SU-DHL-6 (cell line): ENCODE measurements at regions not wholly inside any gene's neighbourhood (a gene's known extent, or its start where the extent isn't known, plus 50 kb on each side); places are given as distances from the start of the nearest gene placed in this dataset.

Source experiments
- CTCF ChIP-seq: fragments of 200-600 bp; sonication (generic); IDR thresholded peaks from one replicate; pipeline ENCODE4 v1.5.1; 2017; ENCODE audit warnings: antibody characterized with exemption, mild to moderate bottlenecking, low read length, moderate library complexity; ENCODE audit not compliant: insufficient read depth, poor library complexity, severe bottlenecking
- EZH2phosphoT487 ChIP-seq: fragments of 200-600 bp; sonication (generic), shearing (Covaris generic); conservative IDR thresholded peaks from 2 replicates; pipeline ENCODE4 v1.6.1; 2018; ENCODE audit warnings: mild to moderate bottlenecking, antibody characterized with exemption, low read length, moderate library complexity, mixed read lengths

GRCh38 chr2:223532161-223532560, 70.0 kb downstream of the SCG2 start:
- TF ChIP-seq CTCF (no peak), EZH2phosphoT487 (no peak)
